Neural crest cell (in vitro differentiated cells): ENCODE measurements at regions not wholly inside any gene's neighbourhood (a gene's known extent, or its start where the extent isn't known, plus 50 kb on each side); places are given as distances from the start of the nearest gene placed in this dataset.
"Not testable (repeated sequence)": the region's sequence is repeated elsewhere in the genome, so short reads cannot be mapped to it uniquely, and the experiment has no call there.

Experiments
- DNase-seq: peaks from one replicate; pipeline ENCODE4 v3.0.0; 2021; ENCODE audit warnings: low read depth, mixed read lengths, low spot score
- H3K27ac Mint-ChIP-seq: one replicate; pipeline ENCODE4 v1.8.0; 2021; ENCODE audit warnings: mild to moderate bottlenecking, mixed read lengths; ENCODE audit not compliant: unreplicated experiment
- H3K27me3 Mint-ChIP-seq: 2 replicates; pipeline ENCODE4 v1.8.0; 2021; ENCODE audit warnings: low read depth, mild to moderate bottlenecking, mixed read lengths
- H3K36me3 Mint-ChIP-seq: 2 replicates; pipeline ENCODE4 v1.8.0; 2021; ENCODE audit warnings: low read depth, mild to moderate bottlenecking, mixed read lengths
- H3K4me1 Mint-ChIP-seq: 2 replicates; pipeline ENCODE4 v1.8.0; 2021; ENCODE audit warnings: mixed read lengths
- H3K4me3 Mint-ChIP-seq: one replicate; pipeline ENCODE4 v1.8.0; 2021; ENCODE audit warnings: mild to moderate bottlenecking, mixed read lengths
- H3K9me3 Mint-ChIP-seq: 2 replicates; pipeline ENCODE4 v1.8.0; 2021; ENCODE audit warnings: mixed read lengths
- CTCF ChIP-seq: fragments of 200-600 bp; sonication (generic); conservative IDR thresholded peaks from 2 replicates; pipeline ENCODE4 v1.5.0; 2021; ENCODE audit warnings: antibody characterized with exemption, mild to moderate bottlenecking

DNA sequence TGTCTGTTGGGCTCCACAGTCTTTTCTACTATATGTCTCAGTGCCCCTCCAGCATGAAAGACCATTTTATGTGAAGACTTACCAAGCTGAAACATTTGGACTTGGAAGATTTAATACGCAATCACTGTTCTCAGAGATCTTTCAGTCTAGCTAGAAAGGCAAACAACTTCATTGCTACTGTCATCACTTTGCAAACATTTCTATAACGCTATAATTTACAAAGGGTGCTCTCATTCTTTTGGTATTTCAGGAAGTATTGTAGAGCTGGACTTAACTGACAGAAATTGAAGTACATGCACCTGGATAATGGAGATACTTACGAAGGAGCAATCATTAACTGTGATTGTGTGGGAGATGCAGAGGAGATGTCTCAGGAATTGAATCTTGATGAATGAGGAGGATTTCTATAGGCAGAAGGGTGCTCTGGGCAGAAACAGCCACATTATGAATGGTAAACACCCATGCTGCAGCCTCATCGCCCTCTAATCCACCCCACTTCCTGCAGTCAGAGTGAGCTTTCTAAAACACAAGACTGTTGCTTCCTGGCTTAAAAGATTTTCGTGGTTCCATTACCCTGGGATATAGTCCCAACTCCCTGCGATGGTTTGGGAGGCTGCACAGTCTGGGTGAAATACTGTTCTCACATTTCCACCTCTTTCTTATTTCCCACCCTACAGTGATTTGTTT, 75.1 kb upstream of the GNG12 start:
- Mint-ChIP-seq H3K36me3 (no peaks in the 10 kb centered on the region), H3K9me3 (peaks cover 6% of the 10 kb centered on the region), H3K4me3 (no peak overlapping the region), H3K4me1 (peaks cover 8% of the 10 kb centered on the region), H3K27me3 (no peaks in the 10 kb centered on the region), H3K27ac (no peak overlapping the region)
- TF ChIP-seq CTCF, result no peak
- DNase-seq, result no peak

- H3K4me3 Mint-ChIP-seq, H3K27me3 Mint-ChIP-seq, H3K27ac Mint-ChIP-seq, H3K9me3 Mint-ChIP-seq, DNase-seq, H3K4me1 Mint-ChIP-seq, H3K36me3 Mint-ChIP-seq: not testable (repeated sequence)
Observed at GRCh38 chr1:67907467-67907866, 74.2 kb upstream of the GNG12 start.

DNA sequence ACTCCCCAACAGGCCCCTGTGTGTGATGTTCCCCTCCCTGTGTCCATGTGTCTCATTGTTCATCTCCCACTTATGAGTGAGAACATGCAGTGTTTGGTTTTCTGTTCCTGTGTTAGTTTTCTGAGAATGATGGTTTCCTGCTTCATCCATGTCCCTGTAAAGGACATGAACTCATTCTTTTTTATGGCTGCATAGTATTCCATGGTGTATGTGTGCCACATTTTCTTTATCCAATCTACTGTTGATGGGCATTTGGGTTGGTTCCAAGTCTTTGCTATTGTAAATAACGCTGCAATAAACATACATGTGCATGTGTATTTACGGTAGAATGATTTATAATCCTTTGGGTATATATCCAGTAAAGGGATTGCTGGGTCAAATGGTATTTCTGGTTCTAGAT, 72.7 kb upstream of the GNG12 start:
- H3K4me3 Mint-ChIP-seq, H3K27ac Mint-ChIP-seq, H3K27me3 Mint-ChIP-seq, DNase-seq, H3K4me1 Mint-ChIP-seq, H3K36me3 Mint-ChIP-seq: not testable (repeated sequence)
- H3K9me3 Mint-ChIP-seq, result peaks cover 13% of the 10 kb centered on the region

DNA sequence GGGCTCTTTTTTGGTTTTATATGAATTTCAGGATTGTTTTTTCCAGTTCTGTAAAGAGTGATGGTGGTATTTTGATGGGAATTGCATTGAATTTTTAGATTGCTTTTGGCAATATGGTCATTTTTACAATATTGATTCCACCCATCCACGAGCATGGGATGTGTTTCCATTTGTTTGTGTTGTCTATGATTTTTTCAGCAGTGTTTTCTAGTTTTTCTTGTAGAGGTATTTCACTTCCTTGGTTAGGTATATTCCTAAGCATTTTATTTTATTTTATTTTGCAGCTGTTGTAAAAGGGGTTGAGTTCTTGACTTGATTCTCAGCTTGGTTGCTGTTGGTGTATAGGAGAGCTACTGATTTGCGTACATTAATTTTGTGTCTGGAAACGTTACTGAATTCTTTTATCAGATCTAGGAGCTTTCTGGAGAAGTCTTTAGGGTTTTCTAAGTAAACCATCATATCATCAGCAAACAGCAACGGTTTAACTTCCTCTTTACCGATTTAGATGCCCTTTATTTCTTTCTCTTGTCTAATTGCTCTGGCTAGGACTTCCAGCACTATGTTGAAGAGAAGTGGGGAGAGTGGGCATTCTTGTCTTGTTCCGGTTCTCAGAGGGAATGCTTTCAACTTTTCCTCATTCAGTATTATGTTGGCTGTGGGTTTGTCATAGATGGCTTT, 69.4 kb upstream of the GNG12 start:
- H3K27me3 Mint-ChIP-seq, H3K36me3 Mint-ChIP-seq, H3K4me1 Mint-ChIP-seq, H3K27ac Mint-ChIP-seq, DNase-seq, H3K4me3 Mint-ChIP-seq: not testable (repeated sequence)
- H3K9me3 Mint-ChIP-seq, result peaks cover 13% of the 10 kb centered on the region

- no peaks in the 10 kb centered on the region for H3K4me1 Mint-ChIP-seq
- no peak for TF ChIP-seq CTCF
- no peak for DNase-seq
- H3K4me3 Mint-ChIP-seq, result no peak overlapping the region
- no peaks in the 10 kb centered on the region for H3K27me3 Mint-ChIP-seq
- no peaks in the 10 kb centered on the region for H3K36me3 Mint-ChIP-seq
- H3K27ac Mint-ChIP-seq, result no peak overlapping the region
- peaks cover 8% of the 10 kb centered on the region for H3K9me3 Mint-ChIP-seq
Observed at GRCh38 chr1:67898033-67898726, 64.9 kb upstream of the GNG12 start.

- TF ChIP-seq CTCF, result no peak
- Mint-ChIP-seq H3K27me3 (no peaks in the 10 kb centered on the region), H3K27ac (no peak overlapping the region), H3K4me1 (peaks cover 7% of the 10 kb centered on the region), H3K36me3 (no peaks in the 10 kb centered on the region), H3K9me3 (peaks cover 6% of the 10 kb centered on the region), H3K4me3 (no peak overlapping the region)
- no peak for DNase-seq
Observed at GRCh38 chr1:67897270-67897949, 64.1 kb upstream of the GNG12 start.
